ENCODE measurements at regions not wholly inside any gene's neighbourhood (a gene's known extent, or its start where the extent isn't known, plus 50 kb on each side); places are given as distances from the start of the nearest gene placed in this dataset.

- Histone ChIP-seq H3K27me3 (ENCODE audit: control insufficient read depth in 1 of 2, insufficient read depth in 2 of 2, low read length in 2 of 2) (no peaks in the 10 kb centered on the region), H3K4me1 (ENCODE audit: control insufficient read depth, insufficient read depth, low read length) (no peaks in the 10 kb centered on the region), H3K9ac (ENCODE audit: low read length in 2 of 2) (no peak overlapping the region), H3K36me3 (ENCODE audit: control insufficient read depth in 2 of 2, insufficient read depth in 2 of 2, low read length in 2 of 2) (no peaks in the 10 kb centered on the region), H3K9me3 (ENCODE audit: control insufficient read depth in 2 of 2, low read length in 2 of 2) (no peaks in the 10 kb centered on the region), H3K4me3 (ENCODE audit: low read length in 2 of 2) (no peak overlapping the region), H3K27ac (ENCODE audit: low read length) (no peak overlapping the region)
Measured at GRCh38 chr6:168721571-168721970, 280.6 kb downstream of the SMOC2 start.

GRCh38 chr6:168719901-168720300, 278.9 kb downstream of the SMOC2 start:
- H3K9me3 ChIP-seq (ENCODE audit: control insufficient read depth in 2 of 2, low read length in 2 of 2) = no peaks in the 10 kb centered on the region
- H3K27me3 ChIP-seq (ENCODE audit: control insufficient read depth in 1 of 2, insufficient read depth in 2 of 2, low read length in 2 of 2) = no peaks in the 10 kb centered on the region
- H3K9ac ChIP-seq (ENCODE audit: low read length in 2 of 2) = no peak overlapping the region
- H3K4me1 ChIP-seq (ENCODE audit: control insufficient read depth, insufficient read depth, low read length) = no peaks in the 10 kb centered on the region
- no peak overlapping the region for H3K4me3 ChIP-seq (ENCODE audit: low read length in 2 of 2)
- no peak overlapping the region for H3K27ac ChIP-seq (ENCODE audit: low read length)
- no peaks in the 10 kb centered on the region for H3K36me3 ChIP-seq (ENCODE audit: control insufficient read depth in 2 of 2, insufficient read depth in 2 of 2, low read length in 2 of 2)

GRCh38 chr6:168718821-168719475, 278.0 kb downstream of the SMOC2 start:
- no peak overlapping the region for H3K9ac ChIP-seq (ENCODE audit: low read length in 2 of 2)
- H3K4me3 ChIP-seq (ENCODE audit: low read length in 2 of 2) = no peak overlapping the region
- no peaks in the 10 kb centered on the region for H3K9me3 ChIP-seq (ENCODE audit: control insufficient read depth in 2 of 2, low read length in 2 of 2)
- H3K27ac ChIP-seq (ENCODE audit: low read length) = no peak overlapping the region
- no peaks in the 10 kb centered on the region for H3K4me1 ChIP-seq (ENCODE audit: control insufficient read depth, insufficient read depth, low read length)
- H3K27me3 ChIP-seq (ENCODE audit: control insufficient read depth in 1 of 2, insufficient read depth in 2 of 2, low read length in 2 of 2) = no peaks in the 10 kb centered on the region
- no peaks in the 10 kb centered on the region for H3K36me3 ChIP-seq (ENCODE audit: control insufficient read depth in 2 of 2, insufficient read depth in 2 of 2, low read length in 2 of 2)
